Endothelial cell of umbilical vein (primary cell): ENCODE measurements at regions not wholly inside any gene's neighbourhood (a gene's known extent, or its start where the extent isn't known, plus 50 kb on each side); places are given as distances from the start of the nearest gene placed in this dataset.

Experiments
- BruUV-seq: library from RNA; stranded (reverse); fragments of 400-500 nt; replicated peaks from 2 replicates; lab custom pipeline; 2021; lab: Mats Ljungman, UMichigan
- CTCF ChIA-PET: fragments of 300-600, 350-600 bp; sonication (Branson Sonifier 250); formaldehyde crosslinking; loops from one replicate; lab custom pipeline; 2021; ENCODE audit warnings: antibody characterized with exemption, inconsistent platforms; lab: Charles Lee
- POLR2A ChIA-PET: fragments of 300-600, 350-600 bp; sonication (Branson Sonifier 250); formaldehyde crosslinking; loops from one replicate; lab custom pipeline; 2021; ENCODE audit warnings: antibody characterized with exemption, inconsistent platforms; lab: Charles Lee
- DNase-seq: peaks from one replicate; pipeline ENCODE4 v3.0.0-alpha.2; 2011; ENCODE audit warnings: low read depth, low spot score
- FAIRE-seq: peaks from 2 replicates; lab custom pipeline; 2011; peaks lifted over from hg19 to GRCh38; lab: Jason Lieb, UNC
- H2AFZ ChIP-seq: 2 replicates; pipeline ENCODE4 v1.6.0; 2012; ENCODE audit warnings: low read depth, low read length, control low read depth, inconsistent platforms
- H3K27ac ChIP-seq: 2 replicates; pipeline ENCODE4 v1.5.1; 2011; ENCODE audit warnings: low read depth, mild to moderate bottlenecking, control low read depth, low read length, moderate library complexity; ENCODE audit not compliant: insufficient read depth
- H3K27me3 ChIP-seq, 2 experiments: 2 replicates each; pipeline versions ENCODE4 v1.6.0 to v1.6.1; 2011; ENCODE audit warnings: low read length in 2 of 2, mixed read lengths in 1 of 2; ENCODE audit not compliant: control insufficient read depth in 2 of 2, insufficient read depth in 2 of 2
- H3K36me3 ChIP-seq, 2 experiments: 2 replicates in 1 of 2; 3 replicates in 1 of 2; pipeline ENCODE4 v1.5.1; 2011; ENCODE audit warnings: low read length in 2 of 2, mild to moderate bottlenecking in 1 of 2, moderate library complexity in 1 of 2; ENCODE audit not compliant: control insufficient read depth in 2 of 2, insufficient read depth in 2 of 2; ENCODE audit errors: extremely low read depth in 1 of 2
- H3K4me1 ChIP-seq: 3 replicates; pipeline ENCODE4 v1.5.1; 2011; ENCODE audit warnings: mild to moderate bottlenecking, low read length; ENCODE audit not compliant: control insufficient read depth, insufficient read depth; ENCODE audit errors: extremely low read depth
- H3K4me2 ChIP-seq: 2 replicates; pipeline ENCODE4 v1.6.1; 2011; ENCODE audit warnings: low read length, control low read depth, mixed read lengths; ENCODE audit not compliant: insufficient read depth
- H3K4me3 ChIP-seq, 3 experiments: fragments of 200-600 bp in 1 of 3; sonication (generic), shearing (Covaris generic) in 1 of 3; replicated peaks in 1 of 3; 2 replicates each; pipeline ENCODE4 v1.5.1; 2011 to 2016; ENCODE audit warnings: control low read depth in 3 of 3, low read length in 3 of 3, mild to moderate bottlenecking in 2 of 3, inconsistent platforms in 1 of 3, low read depth in 1 of 3, moderate library complexity in 1 of 3; ENCODE audit not compliant: insufficient read depth in 1 of 3
- H3K79me2 ChIP-seq: 2 replicates; pipeline ENCODE4 v1.6.0; 2012; ENCODE audit warnings: low read length, inconsistent platforms; ENCODE audit not compliant: control insufficient read depth, insufficient read depth
- H3K9ac ChIP-seq: replicated peaks from 2 replicates; pipeline ENCODE3; 2011; ENCODE audit warnings: low read length, control low read depth; ENCODE audit not compliant: insufficient read depth; ENCODE audit errors: extremely low read depth
- H3K9me1 ChIP-seq: replicated peaks from 3 replicates; pipeline ENCODE4 v1.6.0; 2011; ENCODE audit warnings: mild to moderate bottlenecking, low read length; ENCODE audit not compliant: control insufficient read depth, insufficient read depth; ENCODE audit errors: extremely low read depth
- H3K9me3 ChIP-seq: replicated peaks from 2 replicates; pipeline ENCODE4 v1.5.1; 2012; ENCODE audit warnings: low read length, inconsistent platforms; ENCODE audit not compliant: control insufficient read depth, insufficient read depth
- H4K20me1 ChIP-seq: replicated peaks from 2 replicates; pipeline ENCODE3; 2011; ENCODE audit warnings: mild to moderate bottlenecking, low read length; ENCODE audit not compliant: control insufficient read depth, insufficient read depth; ENCODE audit errors: extremely low read depth
- GATA2 ChIP-seq: IDR thresholded peaks from 2 replicates; pipeline ENCODE4 v1.7.0; 2011; ENCODE audit warnings: low read depth, mild to moderate bottlenecking, moderate library complexity, mixed read lengths, low read length; ENCODE audit not compliant: insufficient read length, insufficient read depth
- POLR2A ChIP-seq: IDR thresholded peaks from 2 replicates; pipeline ENCODE4 v1.6.1; 2012; ENCODE audit warnings: low read depth, mild to moderate bottlenecking, control low read depth, low read length
- dilution Hi-C: fragments of 300-500 bp; cut with MboI; formaldehyde crosslinking; loops from one replicate; pipeline ENCODE4 v1.15.0; 2019; ENCODE audit warnings: low sequenced_read_pairs; ENCODE audit not compliant: extremely low pct_ligation_motif_present
- intact Hi-C: fragments of 100-400 bp; cut with micrococcal nuclease; formaldehyde crosslinking; loops from one replicate; pipeline ENCODE4 v1.10.0; 2022
- TF ChIP-seq, protein P1 (sequence below), 2 donors: IDR thresholded peaks; 1 replicate in 1 of 2; 2 replicates in 1 of 2; pipeline ENCODE4 v1.5.1; 2011; ENCODE audit warnings: low read length in 2 of 2, mild to moderate bottlenecking in 2 of 2, moderate library complexity in 2 of 2, control low read depth in 1 of 2, inconsistent platforms in 1 of 2, low read depth in 1 of 2; ENCODE audit not compliant: insufficient read depth in 1 of 2; ENCODE audit errors: extremely low read depth in 1 of 2

DNA sequence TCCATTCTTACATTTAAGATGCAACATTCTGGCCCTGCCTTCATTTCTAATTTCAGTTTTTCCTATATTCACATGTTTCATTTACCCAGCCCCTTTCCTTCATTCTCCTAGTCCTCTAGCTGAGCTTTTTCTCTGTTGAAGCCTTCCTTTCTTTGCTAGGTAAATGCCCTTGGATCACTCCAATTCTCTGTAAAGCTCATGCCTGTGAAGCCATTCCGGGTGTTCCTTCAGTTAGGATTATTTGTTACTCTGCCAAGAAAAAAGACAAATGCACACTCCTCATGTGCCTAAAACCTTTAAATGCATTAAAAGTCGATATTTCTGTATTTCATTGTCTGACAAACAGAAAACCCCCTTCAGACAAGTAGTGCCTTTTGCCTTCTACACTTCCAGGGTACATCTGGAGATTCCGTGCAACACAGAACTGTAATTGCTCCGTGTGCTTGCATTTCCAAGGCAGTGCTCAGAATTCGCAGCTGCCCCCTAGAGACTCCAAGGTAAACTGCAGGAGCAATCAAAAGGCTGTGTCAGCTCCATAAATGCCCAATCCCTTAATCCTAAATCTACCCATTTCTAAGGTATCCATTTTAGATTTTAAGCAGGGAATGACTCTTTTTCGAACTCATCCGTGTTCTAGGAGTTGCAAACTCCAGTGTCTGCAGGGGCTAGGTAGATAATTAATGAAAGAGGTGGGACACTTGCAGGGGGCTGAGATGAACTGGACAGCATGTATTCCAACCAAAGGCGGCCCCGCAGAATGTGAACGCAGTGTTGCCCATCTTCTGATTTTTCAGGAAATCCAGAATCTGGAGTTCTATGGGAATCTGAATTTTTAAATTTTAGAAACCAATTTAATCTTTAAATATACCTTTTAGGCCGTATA, 320.2 kb downstream of the GRIN2B start:
- CTCF ChIA-PET: interaction anchor here (0.7 to 1.3 kb wide), 5 partner anchors 9 to 405 kb away, joined by 3 to 10 read pairs (median 4); no protein-coding TSS in a partner anchor

More for the DNA sequence above, 320.2 kb downstream of the GRIN2B start:
- Histone ChIP-seq H4K20me1 (no peaks in the 10 kb centered on the region), H3K36me3 (no peaks in the 10 kb centered on the region), H3K9me3 (no peaks in the 10 kb centered on the region), H3K27ac (no peak overlapping the region), H3K9ac (no peak overlapping the region), H3K4me2 (no peak overlapping the region), H3K79me2 (no peaks in the 10 kb centered on the region), H3K9me1 (no peaks in the 10 kb centered on the region), H3K27me3 (peaks cover 0 to 4% of the 10 kb centered on the region in 2 experiments), H2AFZ (no peak overlapping the region), H3K4me3 (no peak overlapping the region), H3K4me1 (no peaks in the 10 kb centered on the region)
- TF ChIP-seq GATA2: no peak
- no peak for TF ChIP-seq POLR2A
- TF ChIP-seq, protein P1, sequence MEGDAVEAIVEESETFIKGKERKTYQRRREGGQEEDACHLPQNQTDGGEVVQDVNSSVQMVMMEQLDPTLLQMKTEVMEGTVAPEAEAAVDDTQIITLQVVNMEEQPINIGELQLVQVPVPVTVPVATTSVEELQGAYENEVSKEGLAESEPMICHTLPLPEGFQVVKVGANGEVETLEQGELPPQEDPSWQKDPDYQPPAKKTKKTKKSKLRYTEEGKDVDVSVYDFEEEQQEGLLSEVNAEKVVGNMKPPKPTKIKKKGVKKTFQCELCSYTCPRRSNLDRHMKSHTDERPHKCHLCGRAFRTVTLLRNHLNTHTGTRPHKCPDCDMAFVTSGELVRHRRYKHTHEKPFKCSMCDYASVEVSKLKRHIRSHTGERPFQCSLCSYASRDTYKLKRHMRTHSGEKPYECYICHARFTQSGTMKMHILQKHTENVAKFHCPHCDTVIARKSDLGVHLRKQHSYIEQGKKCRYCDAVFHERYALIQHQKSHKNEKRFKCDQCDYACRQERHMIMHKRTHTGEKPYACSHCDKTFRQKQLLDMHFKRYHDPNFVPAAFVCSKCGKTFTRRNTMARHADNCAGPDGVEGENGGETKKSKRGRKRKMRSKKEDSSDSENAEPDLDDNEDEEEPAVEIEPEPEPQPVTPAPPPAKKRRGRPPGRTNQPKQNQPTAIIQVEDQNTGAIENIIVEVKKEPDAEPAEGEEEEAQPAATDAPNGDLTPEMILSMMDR (IDR thresholded peaks at IDR 0.05; ENCODE audit: extremely low read depth in 1 of 2, insufficient read depth in 1 of 2, low read depth in 1 of 2, low read length in 2 of 2): peak; percentile 63 to 80
- dilution Hi-C loops: no loop called here
- FAIRE-seq (peak; percentile 74), DNase-seq (peak; percentile 44)
- intact Hi-C loops: loop anchor here (1.0 to 2.0 kb wide), 4 partner anchors 298 to 744 kb away; no protein-coding TSS in a partner anchor
- POLR2A ChIA-PET: no interaction called here
- no TSS peak for BruUV-seq
